ENCODE measurements at regions not wholly inside any gene's neighbourhood (a gene's known extent, or its start where the extent isn't known, plus 50 kb on each side); places are given as distances from the start of the nearest gene placed in this dataset.

DNA sequence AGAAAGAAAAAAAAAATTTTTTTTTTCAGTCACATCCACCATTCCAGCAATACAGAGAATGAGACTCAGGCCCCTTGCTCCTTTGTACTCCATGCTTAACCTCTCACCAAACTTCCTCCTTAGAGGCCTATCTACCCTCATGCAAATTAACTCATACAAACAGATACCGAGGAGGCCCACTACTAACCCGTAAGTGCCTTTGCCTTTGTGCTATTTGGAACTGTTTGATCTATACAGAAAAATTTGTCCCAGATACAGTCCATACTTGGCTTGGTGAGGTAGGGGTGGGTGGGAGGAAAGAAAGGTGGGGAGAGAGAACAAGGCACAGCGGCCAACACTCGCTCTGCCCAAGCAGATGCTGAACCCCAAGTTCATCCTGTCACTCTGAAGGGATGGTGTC lies 87.8 kb upstream of the DUSP5 start:
- no peak for TF ChIP-seq EZH2 (IDR thresholded peaks at IDR 0.05; ENCODE audit: low read length)
- TF ChIP-seq, protein P1, sequence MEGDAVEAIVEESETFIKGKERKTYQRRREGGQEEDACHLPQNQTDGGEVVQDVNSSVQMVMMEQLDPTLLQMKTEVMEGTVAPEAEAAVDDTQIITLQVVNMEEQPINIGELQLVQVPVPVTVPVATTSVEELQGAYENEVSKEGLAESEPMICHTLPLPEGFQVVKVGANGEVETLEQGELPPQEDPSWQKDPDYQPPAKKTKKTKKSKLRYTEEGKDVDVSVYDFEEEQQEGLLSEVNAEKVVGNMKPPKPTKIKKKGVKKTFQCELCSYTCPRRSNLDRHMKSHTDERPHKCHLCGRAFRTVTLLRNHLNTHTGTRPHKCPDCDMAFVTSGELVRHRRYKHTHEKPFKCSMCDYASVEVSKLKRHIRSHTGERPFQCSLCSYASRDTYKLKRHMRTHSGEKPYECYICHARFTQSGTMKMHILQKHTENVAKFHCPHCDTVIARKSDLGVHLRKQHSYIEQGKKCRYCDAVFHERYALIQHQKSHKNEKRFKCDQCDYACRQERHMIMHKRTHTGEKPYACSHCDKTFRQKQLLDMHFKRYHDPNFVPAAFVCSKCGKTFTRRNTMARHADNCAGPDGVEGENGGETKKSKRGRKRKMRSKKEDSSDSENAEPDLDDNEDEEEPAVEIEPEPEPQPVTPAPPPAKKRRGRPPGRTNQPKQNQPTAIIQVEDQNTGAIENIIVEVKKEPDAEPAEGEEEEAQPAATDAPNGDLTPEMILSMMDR (optimal IDR thresholded peaks at IDR 0.05 in 1 of 3, IDR thresholded peaks at IDR 0.05 in 1 of 3, conservative IDR thresholded peaks at IDR 0.05 in 1 of 3; ENCODE audit: extremely low read depth in 1 of 3, insufficient read depth in 2 of 3, low read length in 3 of 3), result no peak

Measured in keratinocyte (primary cell).